NCI-H748 treated with DMSO at 0.1 percent for 48 hours (cell line): ENCODE measurements at regions not wholly inside any gene's neighbourhood (a gene's known extent, or its start where the extent isn't known, plus 50 kb on each side); places are given as distances from the start of the nearest gene placed in this dataset.

Source experiments
- DNase-seq: peaks from one replicate; lab custom pipeline; 2025; lab: John Stamatoyannopoulos, UW

DNA sequence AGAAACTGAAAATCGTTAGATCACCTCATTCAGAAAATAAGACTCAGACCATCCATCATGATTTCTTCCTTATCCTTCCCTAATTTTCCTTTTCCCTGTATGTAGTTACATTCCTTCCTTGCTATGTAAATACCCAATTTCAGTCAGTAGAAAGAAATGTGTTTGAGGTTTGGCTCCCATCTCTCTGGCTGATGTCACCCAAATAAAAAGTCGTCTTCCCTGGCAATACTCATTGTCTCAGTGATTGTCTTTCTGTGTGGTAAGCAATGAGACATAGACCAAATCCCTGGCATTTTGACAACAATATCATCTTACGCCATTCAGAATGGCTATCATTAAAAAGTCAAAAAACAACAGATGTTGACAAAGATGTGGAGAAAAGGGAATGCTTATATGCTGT lies 303.9 kb upstream of the EDIL3 start:
- no peak for DNase-seq

DNA sequence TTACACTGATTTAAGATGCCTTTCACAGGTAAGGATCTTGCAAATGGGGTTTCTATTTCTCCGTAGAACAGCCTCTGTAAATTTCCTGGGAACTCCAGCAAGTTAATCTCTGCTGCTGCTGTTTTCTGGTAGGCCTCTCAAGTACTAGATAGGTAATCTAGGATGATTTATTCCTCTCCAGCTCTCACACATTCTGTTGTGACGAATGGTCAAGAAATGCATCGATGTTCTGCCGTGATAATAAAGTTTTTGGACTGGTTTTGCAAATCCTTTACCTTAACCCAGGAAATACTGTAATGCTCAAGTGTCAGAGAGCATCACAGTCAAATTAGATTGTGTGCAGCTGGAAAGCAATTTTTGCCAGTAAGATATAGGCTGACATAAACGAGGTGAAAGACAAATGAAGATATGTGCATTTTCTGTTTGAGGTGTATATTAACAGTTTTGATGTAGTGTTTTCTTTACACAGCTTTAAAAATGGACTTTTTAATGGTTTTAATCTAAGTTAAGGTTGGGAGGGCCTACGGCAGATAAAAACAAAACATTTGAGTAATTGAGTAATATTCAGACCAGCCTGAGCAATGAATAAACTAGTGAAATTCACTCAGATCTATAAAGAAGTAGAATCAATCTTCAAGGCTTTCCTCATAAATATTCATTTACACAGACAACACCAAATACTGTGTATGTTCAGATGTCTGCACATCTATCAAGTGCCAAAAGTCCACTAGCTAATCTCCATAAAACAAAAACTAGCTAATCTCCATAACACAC lies 300.6 kb upstream of the EDIL3 start:
- DNase-seq = no peak

DNA sequence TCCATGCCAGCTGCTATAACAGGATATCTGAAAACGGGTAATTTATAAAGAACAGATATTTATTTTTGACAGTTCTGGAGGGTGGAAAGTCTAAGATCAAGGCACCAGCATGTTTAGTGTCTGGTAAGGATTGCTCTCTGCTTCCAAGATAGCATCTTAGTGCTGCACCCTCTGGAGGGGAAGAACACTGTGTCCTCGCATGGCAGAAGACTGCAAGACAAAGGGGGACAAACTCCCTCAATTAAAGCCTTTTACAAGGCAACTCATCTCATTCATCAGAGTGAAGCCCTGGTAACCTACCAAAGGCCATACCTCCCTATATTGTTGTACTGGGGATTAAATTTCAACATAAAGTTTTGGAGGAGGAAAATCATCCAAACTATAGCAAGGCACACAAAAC lies 298.9 kb upstream of the EDIL3 start:
- DNase-seq = no peak

DNA sequence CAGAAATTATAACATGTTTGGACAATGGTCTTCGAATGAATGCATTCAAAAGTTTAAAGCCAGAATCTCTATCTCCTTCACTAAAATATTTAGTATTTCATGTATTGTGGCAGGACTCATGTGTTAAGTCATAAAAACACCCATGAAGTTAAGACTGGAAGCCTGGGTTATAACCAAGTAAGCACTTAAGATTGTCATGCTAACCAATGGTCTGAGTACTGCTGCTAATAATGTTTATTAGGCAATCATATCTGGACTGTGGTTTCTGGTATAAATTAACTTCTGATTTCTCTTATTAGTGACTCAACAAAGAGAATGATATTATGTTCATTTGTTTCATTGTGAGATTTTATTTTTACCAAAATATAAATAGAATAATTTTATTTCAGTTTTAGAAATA lies 297.9 kb upstream of the EDIL3 start:
- no peak for DNase-seq

DNA sequence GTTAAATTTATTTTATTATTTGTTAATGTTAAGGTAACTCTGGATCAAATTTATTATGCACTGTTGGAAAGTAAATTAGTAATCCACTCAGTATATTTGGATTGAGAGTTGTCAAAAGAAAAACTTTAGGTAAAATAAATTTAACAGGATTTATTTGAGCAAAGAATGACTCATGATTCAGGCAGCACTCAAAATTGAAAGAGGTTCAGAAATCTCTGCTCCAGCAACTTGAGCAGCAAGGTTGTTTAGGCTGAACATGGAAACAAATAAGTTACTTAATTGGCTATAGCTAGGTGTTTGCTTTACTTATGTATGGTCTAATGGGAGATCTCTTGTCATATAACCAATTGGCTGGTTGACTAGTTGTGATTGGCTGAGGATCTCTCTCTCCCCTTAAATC lies 296.2 kb upstream of the EDIL3 start:
- DNase-seq = no peak

DNA sequence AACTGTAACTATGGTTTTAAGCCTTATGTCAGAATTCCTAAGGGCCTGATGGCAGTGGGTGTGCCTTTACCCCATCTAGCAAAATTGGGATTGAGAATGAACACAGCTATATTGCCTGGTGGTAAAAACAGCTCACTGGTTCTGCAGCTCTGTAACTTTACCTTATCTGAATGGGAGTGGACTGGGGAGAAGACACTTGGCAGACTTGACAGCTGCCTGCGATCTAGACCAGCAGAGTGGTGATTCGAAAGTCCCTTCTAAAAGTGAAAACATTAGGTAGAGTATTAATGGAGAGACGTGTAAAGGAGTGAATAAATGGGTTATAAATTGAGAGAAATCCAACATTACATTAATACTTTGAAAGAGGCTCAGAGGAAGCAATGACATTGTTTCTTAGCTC lies 289.1 kb upstream of the EDIL3 start:
- no peak for DNase-seq

DNA sequence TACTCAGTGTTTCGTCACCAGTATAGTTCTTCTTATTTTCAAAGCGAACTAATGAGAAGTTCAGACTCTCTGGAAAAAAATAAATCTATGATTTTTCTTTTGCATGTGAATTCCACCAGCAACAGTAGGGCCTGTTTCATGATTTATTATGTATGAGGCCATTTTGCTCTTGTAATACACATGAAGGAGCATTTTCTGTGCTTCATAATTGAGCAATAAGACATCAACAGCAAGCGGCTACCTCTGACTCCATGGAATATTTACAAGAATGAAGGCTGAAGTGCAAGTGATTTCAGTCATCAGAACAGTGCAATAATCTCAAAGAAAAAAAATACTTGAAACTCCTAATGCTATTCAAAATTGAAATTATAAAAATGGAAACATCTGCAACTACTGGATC lies 282.9 kb upstream of the EDIL3 start:
- DNase-seq = no peak

DNA sequence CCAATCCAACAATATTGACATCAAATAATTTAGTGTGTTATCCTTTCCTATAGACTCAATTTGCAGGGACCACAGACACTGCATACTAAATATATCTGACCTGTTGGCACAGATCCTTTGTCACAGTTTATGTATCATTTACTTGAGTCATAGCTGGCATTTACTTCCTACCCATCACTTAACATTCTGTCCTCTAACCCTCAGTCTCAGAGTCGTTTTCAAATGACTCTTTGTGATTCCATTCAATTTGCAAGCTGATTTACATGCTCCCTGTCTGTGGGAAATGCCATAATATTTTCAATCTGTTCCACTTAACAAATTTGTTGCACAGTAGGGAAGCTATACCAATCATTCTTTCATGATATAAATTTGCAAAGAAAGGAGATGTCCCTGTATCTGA lies 265.7 kb upstream of the EDIL3 start:
- no peak for DNase-seq

DNA sequence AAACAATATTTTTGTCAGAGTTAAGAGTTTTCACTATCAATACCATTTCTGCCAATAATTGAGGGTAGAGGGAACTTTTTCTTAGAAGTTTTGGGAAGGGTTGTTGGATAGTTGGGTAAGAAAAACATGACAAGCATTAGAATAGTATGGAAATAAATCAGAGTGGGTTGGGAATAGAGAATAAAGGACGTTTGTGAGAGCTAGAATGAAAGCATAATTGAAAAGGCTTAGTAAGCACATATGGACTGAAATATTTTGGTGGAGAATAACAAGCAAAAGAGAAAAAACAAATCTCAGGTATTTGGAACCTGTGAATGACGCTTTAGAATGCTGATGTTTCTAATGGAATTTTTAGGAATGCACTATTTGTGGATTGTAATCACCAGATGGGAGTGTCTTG lies 262.9 kb upstream of the EDIL3 start:
- DNase-seq = no peak

DNA sequence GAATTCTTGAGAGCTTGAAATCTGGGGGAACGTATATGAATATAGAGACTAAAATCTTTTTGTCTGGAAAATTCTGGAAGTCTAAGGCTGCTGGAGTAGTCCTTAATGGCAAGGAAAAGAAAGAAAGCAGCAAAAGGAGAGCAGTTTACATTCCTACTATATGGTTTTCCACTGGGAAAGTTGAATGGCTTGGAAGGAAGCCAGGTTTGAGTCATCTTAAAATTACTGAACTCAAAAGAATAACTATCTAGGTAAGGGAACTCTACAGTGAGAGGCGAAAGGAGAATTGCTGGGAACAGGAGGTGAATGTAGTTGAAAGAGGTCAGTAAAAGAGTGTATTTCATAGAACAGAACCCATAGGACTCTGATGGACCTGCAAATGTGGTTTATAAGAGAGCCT lies 258.1 kb upstream of the EDIL3 start:
- no peak for DNase-seq

DNA sequence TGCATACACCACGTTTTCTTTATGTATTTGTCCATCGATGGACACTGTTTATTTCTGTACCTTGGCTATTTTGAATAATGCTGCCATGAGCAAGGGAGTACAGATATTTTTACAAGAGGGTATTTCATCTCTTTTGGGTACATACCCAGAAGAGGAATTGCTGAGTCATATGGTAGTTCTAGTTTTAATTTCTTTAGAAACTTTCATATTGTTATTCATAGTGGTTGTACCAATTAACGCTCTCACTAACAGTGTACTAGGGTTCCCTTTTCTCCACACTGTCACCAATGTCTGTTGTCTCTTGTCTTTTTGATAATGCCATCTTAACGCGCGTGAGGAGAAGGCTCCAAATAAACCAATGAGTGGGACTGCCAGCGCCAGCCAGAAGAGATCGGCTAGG lies 257.6 kb upstream of the EDIL3 start:
- DNase-seq = no peak

DNA sequence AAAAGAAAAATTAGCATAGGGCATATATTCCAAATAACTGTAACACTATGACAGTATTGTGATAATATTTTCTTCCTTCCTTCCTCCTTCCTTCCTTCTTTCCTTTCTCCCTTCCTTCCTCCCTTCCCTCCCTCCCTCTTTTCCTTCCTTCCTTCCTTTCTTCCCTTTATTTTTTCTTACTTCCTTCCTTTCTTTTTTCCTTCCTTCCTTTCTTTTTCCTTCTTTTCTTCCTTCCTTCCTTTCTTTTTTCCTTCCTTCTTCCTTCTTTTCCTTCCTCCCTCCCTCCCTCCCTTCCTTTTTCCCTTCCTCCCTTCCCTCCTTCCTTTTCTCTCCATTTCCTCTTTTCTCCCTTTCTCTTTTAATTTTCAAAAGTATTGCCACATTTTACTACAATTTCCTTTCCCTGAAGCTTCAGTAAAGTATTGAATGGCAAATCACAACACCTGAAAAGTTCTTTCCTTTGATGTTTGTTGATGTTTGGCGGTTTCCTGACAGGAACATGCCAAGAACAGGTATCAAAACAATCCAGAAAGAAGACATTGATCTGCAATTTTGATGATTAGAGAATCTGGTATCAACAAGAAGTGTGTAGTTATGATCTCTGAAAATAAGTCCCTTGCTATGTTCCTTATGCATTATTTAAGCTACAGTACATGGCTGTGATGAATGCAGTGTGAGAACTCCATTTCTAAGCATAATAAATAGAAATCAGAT lies 253.1 kb upstream of the EDIL3 start:
- no peak for DNase-seq

DNA sequence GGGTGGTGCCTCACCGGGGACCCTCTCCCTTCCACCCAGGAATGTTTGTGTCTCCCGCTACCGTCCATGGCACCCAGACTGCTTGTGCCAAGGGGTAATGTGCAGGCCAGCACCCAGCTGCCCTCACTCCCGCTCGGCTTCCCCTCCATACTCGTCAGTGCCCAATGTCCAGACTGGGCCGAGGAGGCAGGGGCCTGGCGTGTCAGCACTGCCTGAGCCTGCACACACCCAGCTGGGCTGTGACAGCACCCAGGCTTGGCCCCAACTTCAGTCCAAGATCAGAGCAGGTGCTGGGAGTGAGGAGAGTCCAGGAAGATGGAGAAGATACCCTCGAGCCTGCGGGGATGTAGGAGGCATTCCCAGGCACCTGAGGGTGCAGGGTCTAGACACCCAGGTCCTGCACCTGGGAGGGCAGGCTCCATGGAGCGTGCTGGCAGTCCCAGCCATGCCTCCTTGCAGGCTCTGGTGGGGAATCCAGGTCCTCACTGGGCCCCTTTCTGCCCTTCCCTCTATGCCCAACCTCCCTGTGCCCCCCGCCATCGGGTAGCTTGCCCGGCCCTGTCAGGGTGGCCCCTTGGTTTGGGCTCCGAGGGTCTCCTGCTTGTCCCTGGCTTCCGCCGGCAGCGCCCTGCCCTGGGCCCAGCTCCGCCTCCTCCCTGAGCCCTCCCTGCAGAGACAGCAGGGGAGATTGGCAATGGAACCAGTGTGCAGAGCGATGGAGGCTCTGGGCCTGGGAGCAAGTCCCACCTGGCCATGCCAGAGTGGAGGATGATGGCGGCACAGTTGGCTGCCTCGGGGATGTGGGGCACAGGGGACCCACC lies 250.8 kb upstream of the EDIL3 start:
- no peak for DNase-seq

DNA sequence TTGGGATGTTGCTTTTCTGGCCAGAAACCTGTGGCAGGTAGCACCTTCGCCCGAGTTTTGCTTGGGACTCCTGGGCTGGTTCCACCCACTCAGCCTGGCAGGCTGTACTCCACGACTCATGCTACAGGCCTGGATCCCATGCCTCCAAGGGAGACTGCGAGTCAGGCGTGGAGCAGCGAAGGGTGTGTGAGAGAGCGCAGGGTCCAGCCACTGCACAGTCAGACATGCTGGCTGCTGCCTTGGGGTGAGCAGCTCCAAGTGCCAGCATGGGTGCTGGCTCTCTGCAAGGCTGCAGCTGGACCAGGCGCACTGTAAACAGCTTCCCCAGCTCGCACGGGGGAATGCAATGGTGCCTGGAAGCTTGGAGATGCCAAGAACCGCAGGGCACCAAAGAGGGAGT lies 249.6 kb upstream of the EDIL3 start:
- DNase-seq = no peak

DNA sequence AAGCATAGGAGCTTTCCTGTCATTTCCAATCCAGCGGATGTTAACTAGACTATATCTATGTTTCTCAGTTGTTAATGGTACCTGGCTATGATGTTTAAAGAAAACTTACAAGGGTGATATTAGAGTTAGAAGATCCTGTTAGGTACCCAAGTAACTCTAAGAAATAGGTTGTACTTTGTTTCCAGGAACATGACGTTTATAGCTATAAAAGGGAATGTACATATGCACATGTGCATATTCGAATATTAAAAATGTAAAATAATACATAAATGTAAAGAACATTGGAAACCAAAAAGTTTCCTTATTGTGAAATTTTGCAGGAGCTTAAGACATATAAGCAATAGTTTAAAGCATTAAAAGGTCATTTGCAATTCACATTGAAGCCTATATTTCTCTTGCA lies 247.7 kb upstream of the EDIL3 start:
- no peak for DNase-seq

DNA sequence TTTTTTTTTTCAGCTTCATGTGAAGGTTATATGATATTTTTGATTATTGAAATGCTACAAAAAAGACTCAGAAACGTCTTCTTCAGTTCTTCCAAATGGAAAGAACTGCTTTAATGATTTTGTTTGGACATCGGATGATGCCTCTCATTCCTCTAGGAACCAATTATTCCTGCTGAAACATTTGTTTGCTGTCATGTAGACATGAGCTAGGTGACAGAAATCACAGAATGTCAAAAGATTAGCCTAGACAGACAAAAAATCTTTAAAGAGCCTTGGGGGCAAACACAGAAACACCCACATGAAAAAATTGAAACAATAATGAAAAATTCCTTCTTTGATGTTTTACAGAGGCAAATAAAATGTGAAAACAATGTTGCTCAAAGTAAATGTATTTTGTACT lies 244.2 kb upstream of the EDIL3 start:
- DNase-seq = no peak

DNA sequence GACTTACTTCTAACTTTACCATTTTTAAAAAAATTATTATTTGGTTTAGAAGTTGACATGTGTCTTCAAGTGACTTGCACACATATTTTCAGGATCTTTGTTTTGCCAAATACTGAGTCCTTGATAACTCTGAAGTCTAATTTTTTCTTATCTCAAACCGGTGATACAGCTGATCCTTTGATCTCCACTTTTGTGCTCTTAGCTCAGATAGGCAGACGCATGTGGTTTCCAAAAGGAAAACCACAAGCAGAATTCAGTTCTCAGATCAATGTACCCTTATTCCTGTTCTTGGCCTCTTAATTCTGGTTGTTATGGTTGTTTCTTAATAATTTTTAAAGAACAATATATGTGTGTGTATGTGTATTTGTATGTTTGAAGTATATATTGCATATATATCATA lies 238.3 kb upstream of the EDIL3 start:
- DNase-seq = no peak

DNA sequence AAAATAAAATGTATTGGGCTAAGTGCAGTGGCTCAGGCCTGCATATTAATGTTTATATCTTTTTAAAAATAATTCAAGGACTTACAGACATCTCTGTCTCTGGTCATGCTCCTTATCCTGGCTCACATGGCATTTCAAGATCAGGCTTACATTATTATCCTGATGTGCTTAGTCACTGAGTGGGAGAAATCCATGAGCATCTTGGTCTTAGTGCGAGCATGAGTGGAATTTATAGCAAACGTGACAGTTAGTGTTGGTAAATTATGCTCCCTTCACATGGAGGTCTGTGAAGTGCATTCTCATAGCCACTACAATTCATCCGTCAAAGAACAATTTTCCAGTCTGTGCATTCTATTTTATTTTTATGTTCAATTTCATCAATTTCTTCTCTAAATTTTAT lies 237.8 kb upstream of the EDIL3 start:
- no peak for DNase-seq

DNA sequence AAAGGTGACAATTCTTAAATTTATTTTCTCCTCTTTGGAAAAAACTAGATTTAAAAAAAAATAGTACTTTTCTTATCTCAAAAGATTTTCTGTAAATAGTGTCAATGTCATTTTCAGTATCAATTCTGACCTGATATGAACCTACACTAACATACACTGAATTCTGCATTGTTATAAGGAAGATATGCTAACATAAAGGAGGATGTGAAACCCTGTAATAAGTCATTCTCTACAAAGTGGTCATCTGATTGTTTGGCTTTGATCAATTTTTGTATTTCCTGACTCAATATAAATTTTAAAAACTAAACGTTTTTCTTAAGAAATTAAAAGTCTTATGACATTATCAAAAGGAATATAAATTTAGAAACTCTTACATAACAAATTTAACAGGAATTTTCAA lies 233.6 kb upstream of the EDIL3 start:
- no peak for DNase-seq

DNA sequence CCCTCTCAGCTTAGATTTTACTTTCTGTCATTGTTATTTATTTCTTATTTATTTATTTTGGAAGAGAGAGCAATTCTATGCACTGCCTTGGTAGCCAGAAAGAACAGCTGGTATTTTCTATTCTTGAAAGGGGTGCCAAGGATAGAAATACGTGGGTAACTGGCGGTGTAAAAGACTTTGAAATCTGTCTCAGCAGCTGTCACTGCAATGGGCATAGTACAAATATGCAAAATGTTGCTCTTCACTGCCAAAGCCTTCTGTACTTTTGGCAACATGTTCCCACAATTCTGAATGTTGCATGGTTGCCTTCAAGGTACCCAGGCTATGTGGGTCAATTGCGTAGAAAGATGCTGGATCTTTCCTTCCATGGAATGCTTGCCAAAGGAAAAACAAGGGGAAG lies 230.2 kb upstream of the EDIL3 start:
- DNase-seq = no peak

DNA sequence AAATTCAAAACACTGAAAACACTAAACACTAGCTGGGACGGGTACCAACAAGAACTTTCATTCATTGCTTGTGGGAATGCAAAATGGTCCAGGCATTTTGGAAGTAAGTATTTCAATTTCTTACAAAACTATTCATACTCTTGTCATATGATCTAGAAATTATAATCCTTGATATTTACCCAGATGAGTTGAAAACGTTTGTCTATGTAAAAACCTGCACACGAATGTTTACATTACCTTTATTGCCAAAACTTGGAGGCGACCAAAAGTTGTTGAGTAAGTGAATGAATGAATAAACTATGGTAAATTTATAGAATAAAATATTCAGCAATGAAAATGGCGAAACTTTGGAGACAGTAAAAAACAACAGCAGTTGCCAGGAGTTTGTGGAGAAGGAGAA lies 222.1 kb upstream of the EDIL3 start:
- no peak for DNase-seq

DNA sequence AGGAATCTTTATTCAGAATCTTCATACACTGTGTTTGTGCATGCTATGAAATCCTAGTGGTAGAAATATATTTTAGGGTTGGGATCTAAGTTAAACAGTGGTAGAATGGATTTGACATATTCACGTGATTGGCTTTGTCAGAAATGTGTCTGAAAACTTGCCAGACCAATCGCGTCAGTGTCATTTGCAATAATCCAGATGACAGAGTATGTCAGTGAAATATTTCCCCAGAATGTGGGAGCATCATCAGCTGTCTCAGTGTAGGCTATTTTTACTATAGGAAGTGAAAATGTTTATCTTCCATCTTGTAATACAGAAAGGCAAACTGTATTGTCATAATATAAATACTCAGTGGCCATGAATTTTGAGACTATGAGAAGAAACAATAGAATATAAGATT lies 220.6 kb upstream of the EDIL3 start:
- no peak for DNase-seq

DNA sequence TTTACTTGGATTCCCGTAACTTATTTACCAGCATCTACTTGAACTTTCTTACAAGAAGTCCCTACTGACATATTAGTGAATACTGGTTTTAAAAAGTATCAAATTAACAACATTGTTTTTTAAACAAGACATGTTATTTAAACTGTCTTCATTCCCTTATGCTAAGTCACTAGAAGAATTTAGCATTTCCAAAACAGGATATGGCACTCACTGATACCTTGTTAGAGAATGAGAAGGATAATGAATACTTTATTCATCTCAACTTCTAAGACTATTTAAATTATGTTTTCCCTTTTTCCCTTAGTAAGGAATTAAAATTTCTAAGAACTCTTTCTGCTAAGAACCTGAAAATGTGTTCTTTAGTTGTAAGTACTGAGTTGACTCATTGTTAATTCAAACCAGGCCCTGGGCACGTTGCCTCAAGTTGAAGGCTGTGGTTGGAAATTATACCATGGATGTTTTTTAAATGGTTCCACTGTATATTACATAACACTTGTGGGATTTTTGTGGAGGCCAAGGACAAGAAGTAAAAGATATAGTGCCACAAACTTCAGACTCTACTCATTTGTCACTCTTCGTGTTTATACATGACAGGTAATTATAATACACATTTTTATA lies 219.0 kb upstream of the EDIL3 start:
- no peak for DNase-seq
